Fibroblast of peridontal ligament (primary cell): ENCODE measurements at regions not wholly inside any gene's neighbourhood (a gene's known extent, or its start where the extent isn't known, plus 50 kb on each side); places are given as distances from the start of the nearest gene placed in this dataset.
"Not testable (repeated sequence)": the region's sequence is repeated elsewhere in the genome, so short reads cannot be mapped to it uniquely, and the experiment has no call there.

Source experiments
- DNase-seq: peaks from one replicate; pipeline ENCODE4 v3.0.0-alpha.2; 2010; ENCODE audit errors: extremely low read depth

GRCh38 chr3:158026236-158026635, 80.0 kb downstream of the SHOX2 start:
- peak; percentile 2 for DNase-seq

DNA sequence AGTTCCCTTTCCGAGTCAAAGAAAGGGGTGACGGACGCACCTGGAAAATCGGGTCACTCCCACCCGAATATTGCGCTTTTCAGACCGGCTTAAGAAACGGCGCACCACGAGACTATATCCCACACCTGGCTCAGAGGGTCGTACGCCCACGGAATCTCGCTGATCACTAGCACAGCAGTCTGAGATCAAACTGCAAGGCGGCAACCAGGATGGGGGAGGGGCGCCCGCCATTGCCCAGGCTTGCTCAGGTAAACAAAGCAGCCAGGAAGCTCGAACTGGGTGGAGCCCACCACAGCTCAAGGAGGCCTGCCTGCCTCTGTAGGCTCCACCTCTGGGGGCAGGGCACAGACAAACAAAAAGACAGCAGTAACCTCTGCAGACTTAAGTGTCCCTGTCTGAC, 86.3 kb downstream of the SHOX2 start:
- DNase-seq: not testable (repeated sequence)

- no peak for DNase-seq
These were observed 87.8 kb downstream of the SHOX2 start for GRCh38 chr3:158018462-158018861.

DNA sequence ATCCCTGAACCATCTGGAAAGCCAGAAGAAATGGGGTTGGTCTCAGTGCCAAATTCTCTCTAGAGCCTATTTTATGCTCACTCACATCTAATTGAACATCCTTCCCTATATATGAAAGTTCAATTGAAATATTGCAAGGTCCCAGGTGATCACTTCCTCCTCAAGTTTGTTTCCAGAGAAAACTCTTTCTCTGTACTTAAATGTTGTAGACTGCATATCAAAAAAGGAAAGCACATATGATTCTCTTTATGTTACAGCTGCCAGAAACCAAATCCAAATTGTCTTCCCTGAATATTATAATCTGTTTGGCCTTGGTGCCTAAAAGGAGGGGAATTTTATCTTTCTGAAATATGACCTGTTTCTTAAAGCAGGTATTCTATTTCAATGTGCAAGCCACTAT, 93.3 kb downstream of the SHOX2 start:
- DNase-seq: no peak

GRCh38 chr3:158005391-158006100, 100.7 kb downstream of the SHOX2 start:
- no peak for DNase-seq

- no peak for DNase-seq
These were observed 107.0 kb downstream of the SHOX2 start for GRCh38 chr3:157999246-157999645.

DNA sequence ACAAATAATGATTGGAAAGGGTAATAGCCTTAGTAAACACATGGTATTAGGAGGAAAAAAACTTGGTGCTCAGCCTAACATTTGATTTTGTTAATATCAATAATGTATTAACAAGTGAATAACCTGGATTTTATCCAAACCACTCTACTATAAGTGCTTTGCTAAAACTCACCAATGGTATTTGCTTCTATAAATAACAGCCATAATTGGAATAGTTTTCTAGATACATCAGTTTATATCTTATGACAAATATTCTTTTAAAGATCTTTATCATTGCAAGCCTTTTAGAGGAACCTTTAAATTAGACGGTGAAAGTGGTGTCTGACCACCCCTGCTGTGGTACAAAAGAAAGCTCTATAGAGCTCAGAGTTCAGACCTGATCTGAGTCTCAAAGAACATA, 123.9 kb downstream of the SHOX2 start:
- DNase-seq: no peak

DNA sequence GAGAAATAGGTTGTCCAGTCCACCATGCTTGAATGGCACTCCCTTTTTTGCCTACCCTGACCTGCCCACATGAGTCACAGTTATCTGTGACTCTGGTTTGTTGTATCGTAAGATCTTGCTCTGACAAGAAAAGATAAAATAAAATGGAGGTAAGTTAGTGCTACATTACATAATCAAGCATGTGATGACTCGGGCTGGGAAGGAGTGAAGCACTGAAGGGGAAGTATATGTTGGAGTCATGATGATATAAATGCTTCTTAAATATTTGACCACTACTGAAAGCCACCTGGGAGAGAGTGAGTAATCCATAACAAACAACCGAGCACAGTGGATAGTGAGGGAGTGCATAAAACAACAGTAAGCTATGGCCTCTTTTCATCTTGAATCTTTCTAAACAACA, 124.4 kb downstream of the SHOX2 start:
- peak; percentile 4 for DNase-seq

GRCh38 chr3:157979022-157979421, 127.2 kb downstream of the SHOX2 start:
- DNase-seq: no peak

DNA sequence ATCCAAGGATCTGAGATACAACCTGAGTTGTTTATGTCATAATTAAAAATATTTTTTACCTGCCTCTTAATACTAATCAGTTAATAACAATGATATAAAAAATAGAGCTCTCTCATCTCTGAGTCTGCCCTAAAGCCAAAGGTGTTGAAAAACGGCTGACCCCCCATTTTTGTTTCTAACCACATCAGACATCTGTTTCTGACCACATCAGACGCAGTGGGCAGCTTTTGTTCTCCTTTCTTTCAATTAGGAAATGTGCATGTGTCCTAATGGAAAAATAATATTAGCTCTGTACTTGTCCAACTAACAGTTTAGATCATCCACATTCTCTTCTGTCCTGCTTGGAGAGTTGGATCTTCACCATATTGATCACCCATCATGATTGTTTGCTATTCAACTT, 144.6 kb downstream of the SHOX2 start:
- no peak for DNase-seq

DNA sequence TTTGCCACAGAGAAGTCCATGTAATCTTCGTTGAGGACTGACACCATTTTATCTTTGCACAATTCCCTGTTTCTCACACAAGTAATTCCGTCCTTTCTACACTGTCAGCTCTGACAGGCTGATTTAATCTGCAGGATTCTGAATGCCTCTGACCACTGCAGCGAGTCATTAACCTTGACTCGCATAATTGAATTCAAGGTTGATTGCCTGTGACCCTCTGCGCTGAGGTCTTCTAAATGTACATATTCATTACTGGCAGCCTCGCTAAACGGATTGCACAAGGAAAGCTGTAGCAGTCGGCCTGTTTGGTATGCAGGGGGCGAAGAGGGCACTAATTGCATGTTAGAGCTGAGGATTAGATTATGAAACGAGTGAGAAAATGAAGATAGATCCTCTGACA, 147.8 kb downstream of the SHOX2 start:
- peak; percentile 49 for DNase-seq

DNA sequence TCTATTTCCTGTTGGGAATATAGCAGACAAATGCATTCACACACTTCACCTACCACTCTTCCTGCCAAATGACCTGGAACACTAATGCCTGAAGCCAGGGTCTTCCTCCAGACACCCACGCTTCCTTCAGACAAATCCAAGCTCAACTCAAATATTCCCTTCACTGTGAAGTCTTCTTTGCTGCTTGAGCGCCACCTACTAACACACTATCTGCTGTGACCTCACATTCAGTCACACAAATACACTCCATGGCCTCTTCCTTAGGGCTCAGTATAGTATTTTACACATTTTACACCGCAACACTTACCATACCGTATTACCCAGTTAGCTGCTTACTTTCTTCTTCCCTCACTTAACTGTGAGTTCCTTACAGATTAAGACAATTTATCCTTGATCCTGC, 149.4 kb downstream of the SHOX2 start:
- DNase-seq: no peak

GRCh38 chr3:157956176-157956575, 150.0 kb downstream of the SHOX2 start:
- no peak for DNase-seq

GRCh38 chr3:157953565-157953964, 152.7 kb downstream of the SHOX2 start:
- no peak for DNase-seq

- DNase-seq: no peak
These were observed 157.4 kb downstream of the SHOX2 start for GRCh38 chr3:157948605-157949383.

DNA sequence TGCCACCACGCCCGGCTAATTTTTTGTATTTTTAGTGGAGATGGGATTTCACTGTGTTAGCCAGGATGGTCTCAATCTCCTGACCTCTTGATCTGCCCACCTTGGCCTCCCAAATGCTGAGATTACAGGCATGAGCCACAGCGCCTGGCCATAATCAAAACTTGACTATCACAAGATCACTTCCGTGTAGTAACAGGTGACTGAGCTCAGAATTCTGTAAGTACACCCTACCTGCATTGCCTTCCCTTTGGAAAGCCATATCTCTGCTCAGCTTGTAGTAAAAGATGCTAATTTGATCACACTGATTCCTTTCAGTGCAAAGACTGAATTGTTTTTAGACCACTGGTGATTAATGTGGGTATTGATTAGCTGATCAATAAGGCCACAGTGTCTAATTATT, 167.1 kb downstream of the SHOX2 start:
- no peak for DNase-seq

- peak; percentile 76 for DNase-seq
These were observed 168.0 kb downstream of the SHOX2 start for GRCh38 chr3:157938154-157938779.

DNA sequence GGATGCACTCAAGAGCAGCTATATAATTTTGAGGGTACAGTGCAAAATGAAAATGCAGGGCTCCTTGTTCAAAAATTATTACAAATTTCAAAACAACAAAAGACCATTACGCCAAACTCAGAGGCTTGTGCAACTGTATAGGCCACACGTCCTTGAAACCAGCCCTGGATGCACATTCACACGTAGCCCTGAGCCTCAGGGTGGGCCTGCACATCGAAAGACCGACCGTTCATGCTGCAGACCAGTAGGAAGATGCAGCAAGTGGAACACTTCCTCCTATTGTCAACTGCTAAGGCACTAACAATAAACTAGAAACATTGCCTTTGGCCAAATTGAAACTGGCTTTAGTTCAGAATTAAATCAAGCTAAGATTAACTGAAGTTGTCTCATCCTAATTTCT, 174.7 kb downstream of the SHOX2 start:
- DNase-seq: no peak

DNA sequence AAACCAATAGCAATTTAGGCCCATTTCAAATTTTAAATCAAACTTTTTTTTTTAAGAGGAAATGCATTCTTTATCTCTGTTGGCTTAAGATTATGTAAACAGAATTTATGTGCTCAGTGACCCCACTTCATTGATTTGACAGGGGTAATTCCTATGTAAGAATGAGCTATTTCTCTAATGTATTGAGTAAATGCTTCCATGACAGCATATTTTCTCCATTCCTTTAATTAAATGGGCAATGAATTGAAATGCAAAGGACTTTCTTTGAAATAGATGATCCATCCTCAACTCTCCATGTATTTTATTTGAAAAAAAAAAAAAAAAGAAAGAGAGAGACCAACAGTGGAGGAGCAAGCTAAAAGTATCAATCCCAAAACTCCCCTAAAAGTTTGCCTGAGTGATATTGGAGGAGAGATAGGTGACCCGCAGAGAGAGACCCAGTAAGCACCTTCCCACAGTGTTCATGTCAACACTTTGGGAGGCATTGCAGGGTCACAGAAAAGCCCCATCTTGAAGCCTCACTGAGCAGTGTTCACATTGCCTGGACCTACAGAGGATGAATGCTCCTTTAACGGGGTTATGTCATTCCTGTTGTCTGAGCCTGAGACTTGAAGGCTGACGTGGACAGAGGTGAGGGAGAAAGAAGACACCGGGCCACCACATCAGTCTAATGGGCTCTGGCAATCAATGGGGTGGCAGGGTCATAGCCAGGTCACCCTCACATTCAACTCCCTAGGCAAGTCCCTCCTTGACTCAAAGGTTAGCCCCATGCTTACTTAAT, 176.0 kb downstream of the SHOX2 start:
- no peak for DNase-seq

- DNase-seq: no peak
These were observed 179.4 kb downstream of the SHOX2 start for GRCh38 chr3:157926822-157927221.

- no peak for DNase-seq
These were observed 183.6 kb downstream of the SHOX2 start for GRCh38 chr3:157922614-157923013.

DNA sequence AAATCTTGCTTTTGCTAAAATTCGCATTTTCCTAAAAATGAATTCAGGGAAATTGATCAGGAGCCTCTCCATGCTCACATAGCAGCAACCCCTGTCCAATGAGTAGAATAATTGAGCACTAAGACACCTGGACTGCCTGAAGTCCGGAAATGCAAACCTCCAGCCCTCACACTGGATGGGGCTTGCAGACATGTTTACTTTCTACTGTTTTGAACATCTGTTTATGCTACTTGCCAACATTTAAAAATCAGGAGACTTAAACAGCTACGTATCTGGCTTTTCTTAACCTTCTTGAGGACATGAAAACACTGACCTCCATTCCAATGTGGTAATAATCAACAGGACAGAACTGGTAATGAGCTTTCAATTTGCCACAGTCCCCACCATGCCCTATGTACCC, 184.4 kb downstream of the SHOX2 start:
- DNase-seq: peak; percentile 6
